K562 (cell line): ENCODE measurements at regions not wholly inside any gene's neighbourhood (a gene's known extent, or its start where the extent isn't known, plus 50 kb on each side); places are given as distances from the start of the nearest gene placed in this dataset.

Experiments
- ATAC-seq: fragments of 200-7000 bp; cut with Tn5 transposase; 3 replicates; pipeline ENCODE4 v1.9.1; 2020; ENCODE audit warnings: moderate library complexity
- BruUV-seq: library from RNA; stranded (reverse); fragments of 400-500 nt; replicated peaks from 2 replicates; lab custom pipeline; 2021; lab: Mats Ljungman, UMichigan
- CTCF ChIA-PET: fragments of 300-600 bp; formaldehyde crosslinking; extraction: SDS; loops from one replicate; lab custom pipeline; 2021; ENCODE audit warnings: low intra/inter-chr PET ratio; lab: Yijun Ruan, JAX
- POLR2A ChIA-PET: fragments of 300-600, 350-650 bp; sonication (Branson Sonifier 250); formaldehyde crosslinking; extraction: SDS; loops from one replicate; lab custom pipeline; 2021; ENCODE audit warnings: antibody characterized with exemption, inconsistent platforms; lab: Yijun Ruan, JAX
- DNase-seq, 4 experiments: peaks; one replicate each; pipeline versions ENCODE4 v3.0.0 to v3.0.0-alpha.2; 2011 to 2018; ENCODE audit warnings: low spot score in 3 of 4, mixed read lengths in 3 of 4; ENCODE audit errors: extremely low read depth in 1 of 4
- FAIRE-seq: peaks from 2 replicates; lab custom pipeline; 2011; peaks lifted over from hg19 to GRCh38; lab: Jason Lieb, UNC
- H2AFZ ChIP-seq: 2 replicates; pipeline ENCODE4 v1.6.0; 2011; ENCODE audit warnings: low read depth, low read length, control low read depth, inconsistent platforms
- H3K27ac ChIP-seq: fragments of 200-600 bp; 3 replicates; pipeline ENCODE4 v1.8.0; 2011; ENCODE audit warnings: low read depth, mild to moderate bottlenecking, control low read depth, inconsistent platforms, low read length, moderate library complexity, mixed read lengths; ENCODE audit errors: extremely low read depth
- H3K27me3 ChIP-seq, 2 experiments: fragments of 300-600 bp in 1 of 2; 2 replicates in 1 of 2; 3 replicates in 1 of 2; pipeline versions ENCODE4 v1.6.0 to v1.8.0; 2011; ENCODE audit warnings: inconsistent platforms in 2 of 2, low read length in 2 of 2, mild to moderate bottlenecking in 1 of 2, mixed read lengths in 1 of 2, moderate library complexity in 1 of 2; ENCODE audit not compliant: control insufficient read depth in 2 of 2, insufficient read depth in 2 of 2
- H3K36me3 ChIP-seq: fragments of 300-600 bp; 3 replicates; pipeline ENCODE4 v1.8.0; 2011; ENCODE audit warnings: mild to moderate bottlenecking, low read length, inconsistent platforms; ENCODE audit not compliant: control insufficient read depth, insufficient read depth
- H3K4me1 ChIP-seq, 2 experiments: fragments of 200-600 bp in 1 of 2; replicated peaks in 1 of 2; 2 replicates in 1 of 2; 3 replicates in 1 of 2; pipeline versions ENCODE4 v1.5.1 to v1.8.0; 2011; ENCODE audit warnings: inconsistent platforms in 2 of 2, low read length in 2 of 2, mild to moderate bottlenecking in 1 of 2, mixed read lengths in 1 of 2, moderate library complexity in 1 of 2; ENCODE audit not compliant: control insufficient read depth in 2 of 2, insufficient read depth in 2 of 2
- H3K4me2 ChIP-seq: 2 replicates; pipeline ENCODE4 v1.6.1; 2011; ENCODE audit warnings: low read length, control low read depth, inconsistent platforms, mixed read lengths; ENCODE audit not compliant: insufficient read depth
- H3K4me3 ChIP-seq: fragments of 200-600 bp; sonication (generic), shearing (Covaris generic); 2 replicates; pipeline ENCODE4 v1.5.1; 2016; ENCODE audit warnings: control low read depth, inconsistent platforms
- H3K79me2 ChIP-seq: fragments of 200-600 bp; 3 replicates; pipeline ENCODE4 v1.8.0; 2011; ENCODE audit warnings: low read length, inconsistent platforms; ENCODE audit not compliant: control insufficient read depth, insufficient read depth
- H3K9ac ChIP-seq, 2 experiments: 2 replicates each; pipeline versions ENCODE4 v1.6.0 to v1.6.1; 2011; ENCODE audit warnings: low read depth in 2 of 2, low read length in 2 of 2, control low read depth in 1 of 2, inconsistent platforms in 1 of 2, mild to moderate bottlenecking in 1 of 2, mixed read lengths in 1 of 2; ENCODE audit not compliant: insufficient read depth in 1 of 2
- H3K9me1 ChIP-seq: one replicate; pipeline ENCODE4 v1.6.0; 2011; ENCODE audit warnings: inconsistent platforms, mild to moderate bottlenecking, low read length, moderate library complexity; ENCODE audit not compliant: control insufficient read depth, insufficient read depth
- H3K9me3 ChIP-seq: replicated peaks from 2 replicates; pipeline ENCODE4 v1.5.1; 2011; ENCODE audit warnings: low read depth, low read length, inconsistent platforms; ENCODE audit not compliant: control insufficient read depth, insufficient read depth
- H4K20me1 ChIP-seq: replicated peaks from 2 replicates; pipeline ENCODE4 v1.6.1; 2011; ENCODE audit warnings: low read length, inconsistent platforms, mixed read lengths; ENCODE audit not compliant: control insufficient read depth, insufficient read depth
- ARID2 ChIP-seq: fragments of 450-650 bp; IDR thresholded peaks from 2 replicates; pipeline ENCODE4 v1.6.1; 2017; ENCODE audit warnings: antibody characterized with exemption, mild to moderate bottlenecking
- E2F6 ChIP-seq, 2 experiments: IDR thresholded peaks; 2 replicates each; pipeline ENCODE4 v1.6.1; 2011; ENCODE audit warnings: borderline replicate concordance in 1 of 2, control low read depth in 1 of 2, low read depth in 1 of 2, low read length in 1 of 2, mild to moderate bottlenecking in 1 of 2, mixed read lengths in 1 of 2, moderate library complexity in 1 of 2; ENCODE audit not compliant: insufficient read depth in 1 of 2, insufficient read length in 1 of 2, poor library complexity in 1 of 2, severe bottlenecking in 1 of 2; ENCODE audit errors: extremely low read depth in 1 of 2
- SETDB1 ChIP-seq: IDR thresholded peaks from one replicate; pipeline ENCODE4 v1.6.1; 2012; ENCODE audit warnings: low read length, control low read depth, inconsistent platforms
- SPI1 ChIP-seq: IDR thresholded peaks from 2 replicates; pipeline ENCODE4 v1.6.1; 2011; ENCODE audit warnings: low read depth, low read length, control low read depth, borderline replicate concordance
- WGBS: fragments of 100-300 bp; shearing (Covaris generic); methylation state at CpG from one replicate; pipeline ENCODE4 v1.1.6; 2016; ENCODE audit warnings: low coverage, mixed read lengths; ENCODE audit not compliant: insufficient coverage; ENCODE audit errors: missing lambda C conversion rate; 5-methylcytosine and 5-hydroxymethylcytosine counted together
- in situ Hi-C: fragments of 300-500 bp; cut with MboI; formaldehyde crosslinking; loops from 4 replicates; pipeline ENCODE4 v1.15.0; 2018; ENCODE audit warnings: inconsistent platforms, mixed read lengths
- intact Hi-C: fragments of 100-400 bp; cut with micrococcal nuclease; formaldehyde crosslinking; loops from 2 replicates; pipeline ENCODE4 v1.14.2; 2022
- TF ChIP-seq, protein P1 (sequence below), 2 experiments: fragments of 450-650 bp; IDR thresholded peaks; 2 replicates each; pipeline ENCODE4 v1.6.1; 2016; ENCODE audit warnings: mild to moderate bottlenecking in 2 of 2, borderline replicate concordance in 1 of 2, low read depth in 1 of 2, moderate library complexity in 1 of 2

DNA sequence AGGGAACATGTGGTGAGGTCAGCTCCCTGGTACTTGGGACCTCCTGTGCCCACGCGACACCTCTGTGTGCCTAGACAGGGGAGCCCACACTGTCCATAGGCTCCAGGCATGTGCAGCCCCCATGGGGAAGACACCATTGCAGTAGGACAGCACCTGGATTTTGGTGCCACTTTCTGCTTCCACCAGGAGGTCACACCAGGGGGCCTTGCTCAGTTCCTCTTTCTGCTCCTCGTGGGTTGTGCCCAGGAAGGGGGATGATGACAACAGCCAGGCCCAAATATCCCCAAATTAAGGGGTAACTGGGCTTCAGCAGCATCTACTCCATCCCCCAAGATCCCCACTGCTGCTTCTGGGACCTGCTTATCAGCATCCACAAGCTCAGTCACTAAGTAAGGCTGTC lies 358.2 kb upstream of the KAZN start:
- Histone ChIP-seq H4K20me1 (no peaks in the 10 kb centered on the region), H3K9me3 (no peaks in the 10 kb centered on the region), H3K36me3 (no peaks in the 10 kb centered on the region), H3K27me3 (peaks cover 0 to 20% of the 10 kb centered on the region in 2 experiments; a peak in 2 of 5 replicates), H3K4me2 (no peak overlapping the region), H3K27ac (no peak overlapping the region), H2AFZ (no peak overlapping the region), H3K9ac (no peak overlapping the region), H3K9me1 (no peaks in the 10 kb centered on the region), H3K79me2 (no peaks in the 10 kb centered on the region), H3K4me1 (no peaks in the 10 kb centered on the region), H3K4me3 (no peak overlapping the region)
- intact Hi-C loops: no loop called here
- ChIA-PET CTCF (no interaction called here), POLR2A (interaction anchor here (0.6 kb wide), 1 partner anchor 18 kb away, joined by 4 read pairs; no protein-coding TSS in a partner anchor)
- WGBS: 0% methylated on average over 3 of the region's 3 CpGs
- ATAC-seq (no peak), DNase-seq (no peak), FAIRE-seq (no peak)
- in situ Hi-C loops: no loop called here
- TF ChIP-seq E2F6 (IDR thresholded peaks at IDR 0.05; ENCODE audit: borderline replicate concordance in 1 of 2, extremely low read depth in 1 of 2, insufficient read depth in 1 of 2, insufficient read length in 1 of 2, low read depth in 1 of 2, low read length in 1 of 2, poor library complexity in 1 of 2, severe bottlenecking in 1 of 2): no peak
- TF ChIP-seq ARID2: no peak
- TF ChIP-seq SPI1: peak; percentile 56; the same call in 1 of the 2 replicates
- TF ChIP-seq, protein P1, sequence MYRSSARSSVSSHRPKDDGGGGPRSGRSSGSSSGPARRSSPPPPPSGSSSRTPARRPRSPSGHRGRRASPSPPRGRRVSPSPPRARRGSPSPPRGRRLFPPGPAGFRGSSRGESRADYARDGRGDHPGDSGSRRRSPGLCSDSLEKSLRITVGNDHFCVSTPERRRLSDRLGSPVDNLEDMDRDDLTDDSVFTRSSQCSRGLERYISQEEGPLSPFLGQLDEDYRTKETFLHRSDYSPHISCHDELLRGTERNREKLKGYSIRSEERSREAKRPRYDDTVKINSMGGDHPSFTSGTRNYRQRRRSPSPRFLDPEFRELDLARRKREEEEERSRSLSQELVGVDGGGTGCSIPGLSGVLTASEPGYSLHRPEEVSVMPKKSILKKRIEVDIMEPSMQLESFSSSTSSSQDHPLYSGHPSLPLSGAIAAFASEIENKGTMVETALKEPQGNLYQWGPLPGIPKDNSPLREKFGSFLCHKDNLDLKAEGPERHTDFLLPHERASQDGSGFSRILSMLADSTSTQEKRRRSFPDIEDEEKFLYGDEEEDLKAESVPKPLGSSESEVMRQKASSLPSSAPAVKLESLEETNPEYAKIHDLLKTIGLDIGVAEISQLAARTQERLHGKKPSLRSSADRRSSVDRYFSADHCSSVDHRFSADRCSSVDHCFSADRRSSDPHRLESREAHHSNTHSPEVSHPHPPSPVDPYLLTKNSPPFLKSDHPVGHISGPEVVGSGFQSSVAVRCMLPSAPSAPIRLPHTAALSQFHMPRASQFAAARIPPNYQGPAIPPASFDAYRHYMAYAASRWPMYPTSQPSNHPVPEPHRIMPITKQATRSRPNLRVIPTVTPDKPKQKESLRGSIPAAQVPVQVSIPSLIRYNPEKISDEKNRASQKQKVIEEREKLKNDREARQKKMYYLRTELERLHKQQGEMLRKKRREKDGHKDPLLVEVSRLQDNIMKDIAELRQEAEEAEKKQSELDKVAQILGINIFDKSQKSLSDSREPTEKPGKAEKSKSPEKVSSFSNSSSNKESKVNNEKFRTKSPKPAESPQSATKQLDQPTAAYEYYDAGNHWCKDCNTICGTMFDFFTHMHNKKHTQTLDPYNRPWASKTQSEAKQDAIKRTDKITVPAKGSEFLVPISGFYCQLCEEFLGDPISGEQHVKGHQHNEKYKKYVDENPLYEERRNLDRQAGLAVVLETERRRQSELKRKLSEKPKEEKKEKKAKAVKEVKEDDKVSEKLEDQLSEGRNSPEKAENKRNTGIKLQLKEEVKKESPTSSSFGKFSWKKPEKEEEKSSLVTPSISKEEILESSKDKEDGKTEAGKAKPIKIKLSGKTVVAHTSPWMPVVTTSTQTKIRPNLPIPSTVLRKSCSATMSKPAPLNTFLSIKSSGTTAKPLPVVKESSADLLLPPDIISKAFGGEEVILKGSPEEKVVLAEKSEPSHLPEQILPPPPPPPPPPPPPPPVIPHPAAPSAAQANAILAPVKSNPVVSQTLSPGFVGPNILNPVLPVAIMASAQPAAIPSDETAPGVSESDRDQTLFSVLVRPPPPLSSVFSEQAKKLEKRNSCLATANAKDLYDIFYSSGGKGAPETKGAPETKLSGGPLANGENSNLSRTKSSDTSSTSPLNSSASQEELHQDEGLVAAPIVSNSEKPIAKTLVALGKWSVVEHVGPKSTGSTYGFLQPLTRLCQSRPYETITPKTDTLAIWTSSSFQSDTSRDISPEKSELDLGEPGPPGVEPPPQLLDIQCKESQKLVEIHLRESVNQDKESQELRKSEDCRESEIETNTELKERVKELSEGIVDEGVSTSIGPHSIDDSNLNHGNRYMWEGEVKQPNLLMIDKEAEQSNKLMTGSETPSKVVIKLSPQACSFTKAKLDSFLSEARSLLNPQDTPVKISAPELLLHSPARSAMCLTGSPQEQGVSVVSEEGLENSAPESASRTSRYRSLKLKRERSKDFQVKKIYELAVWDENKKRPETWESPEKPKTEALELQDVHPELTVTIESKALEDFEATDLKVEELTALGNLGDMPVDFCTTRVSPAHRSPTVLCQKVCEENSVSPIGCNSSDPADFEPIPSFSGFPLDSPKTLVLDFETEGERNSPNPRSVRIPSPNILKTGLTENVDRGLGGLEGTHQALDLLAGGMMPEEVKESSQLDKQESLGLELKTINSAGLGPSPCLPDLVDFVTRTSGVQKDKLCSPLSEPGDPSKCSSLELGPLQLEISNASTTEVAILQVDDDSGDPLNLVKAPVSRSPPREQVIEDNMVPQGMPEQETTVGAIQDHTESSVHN (IDR thresholded peaks at IDR 0.05; ENCODE audit: borderline replicate concordance in 1 of 2, low read depth in 1 of 2): no peak
- no peak for TF ChIP-seq SETDB1
- no TSS peak for BruUV-seq
